Keratinocyte (primary cell): ENCODE measurements at regions not wholly inside any gene's neighbourhood (a gene's known extent, or its start where the extent isn't known, plus 50 kb on each side); places are given as distances from the start of the nearest gene placed in this dataset.

Source experiments
- EZH2 ChIP-seq: IDR thresholded peaks from one replicate; pipeline ENCODE4 v1.6.1; 2012; ENCODE audit warnings: inconsistent platforms, mild to moderate bottlenecking, low read length, moderate library complexity
- TF ChIP-seq, protein P1 (sequence below), 3 experiments: IDR thresholded peaks in 1 of 3; conservative IDR thresholded peaks in 1 of 3; optimal IDR thresholded peaks in 1 of 3; 2 replicates in 2 of 3; 3 replicates in 1 of 3; pipeline versions ENCODE3 to v1.5.1; 2011; ENCODE audit warnings: low read length in 3 of 3, mild to moderate bottlenecking in 3 of 3, moderate library complexity in 2 of 3, control low read depth in 1 of 3, inconsistent platforms in 1 of 3; ENCODE audit not compliant: insufficient read depth in 2 of 3; ENCODE audit errors: extremely low read depth in 1 of 3

DNA sequence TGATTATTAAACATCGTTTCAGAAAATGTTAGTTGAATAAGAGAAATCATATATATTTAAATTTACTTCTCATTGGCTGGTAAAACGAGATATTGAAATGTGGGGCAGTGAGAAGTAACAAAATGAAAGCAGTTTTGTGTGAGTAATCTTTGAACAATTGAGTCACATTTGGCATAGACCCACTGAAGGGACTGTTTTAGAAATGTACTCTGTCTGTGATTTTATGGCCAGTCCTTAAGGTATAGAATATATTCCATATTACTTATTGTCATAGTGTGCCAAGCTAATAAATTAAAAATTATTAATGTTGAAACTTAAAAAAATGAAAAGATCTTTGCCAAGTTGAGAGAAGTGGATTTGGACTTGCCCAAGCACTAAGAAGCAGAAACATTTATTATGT, 222.4 kb upstream of the COL3A1 start:
- TF ChIP-seq, protein P1, sequence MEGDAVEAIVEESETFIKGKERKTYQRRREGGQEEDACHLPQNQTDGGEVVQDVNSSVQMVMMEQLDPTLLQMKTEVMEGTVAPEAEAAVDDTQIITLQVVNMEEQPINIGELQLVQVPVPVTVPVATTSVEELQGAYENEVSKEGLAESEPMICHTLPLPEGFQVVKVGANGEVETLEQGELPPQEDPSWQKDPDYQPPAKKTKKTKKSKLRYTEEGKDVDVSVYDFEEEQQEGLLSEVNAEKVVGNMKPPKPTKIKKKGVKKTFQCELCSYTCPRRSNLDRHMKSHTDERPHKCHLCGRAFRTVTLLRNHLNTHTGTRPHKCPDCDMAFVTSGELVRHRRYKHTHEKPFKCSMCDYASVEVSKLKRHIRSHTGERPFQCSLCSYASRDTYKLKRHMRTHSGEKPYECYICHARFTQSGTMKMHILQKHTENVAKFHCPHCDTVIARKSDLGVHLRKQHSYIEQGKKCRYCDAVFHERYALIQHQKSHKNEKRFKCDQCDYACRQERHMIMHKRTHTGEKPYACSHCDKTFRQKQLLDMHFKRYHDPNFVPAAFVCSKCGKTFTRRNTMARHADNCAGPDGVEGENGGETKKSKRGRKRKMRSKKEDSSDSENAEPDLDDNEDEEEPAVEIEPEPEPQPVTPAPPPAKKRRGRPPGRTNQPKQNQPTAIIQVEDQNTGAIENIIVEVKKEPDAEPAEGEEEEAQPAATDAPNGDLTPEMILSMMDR (optimal IDR thresholded peaks at IDR 0.05 in 1 of 3, IDR thresholded peaks at IDR 0.05 in 1 of 3, conservative IDR thresholded peaks at IDR 0.05 in 1 of 3; ENCODE audit: extremely low read depth in 1 of 3, insufficient read depth in 2 of 3, low read length in 3 of 3): no peak
- TF ChIP-seq EZH2: no peak
